SK-N-MC (cell line): ENCODE measurements at regions not wholly inside any gene's neighbourhood (a gene's known extent, or its start where the extent isn't known, plus 50 kb on each side); places are given as distances from the start of the nearest gene placed in this dataset.

Source experiments
- EZH2 ChIP-seq: fragments of 200-600 bp; sonication (generic); IDR thresholded peaks from one replicate; pipeline ENCODE4 v1.6.1; 2017; ENCODE audit warnings: antibody characterized with exemption
- POLR2AphosphoS5 ChIP-seq: IDR thresholded peaks from 2 replicates; pipeline ENCODE4 v1.6.1; 2012; ENCODE audit warnings: mild to moderate bottlenecking, low read depth, low read length, borderline replicate concordance

GRCh38 chr3:148408667-148409066 is 289.0 kb upstream of the AGTR1 start:
- TF ChIP-seq EZH2 (no peak), POLR2AphosphoS5 (no peak)
